Pons (tissue), 1 donor: ENCODE measurements at regions not wholly inside any gene's neighbourhood (a gene's known extent, or its start where the extent isn't known, plus 50 kb on each side); places are given as distances from the start of the nearest gene placed in this dataset.
"Not testable (repeated sequence)": the region's sequence is repeated elsewhere in the genome, so short reads cannot be mapped to it uniquely, and the experiment has no call there.

Experiments used
- DNase-seq: peaks from one replicate; pipeline ENCODE4 v3.0.0-alpha.2; 2016; ENCODE audit warnings: low spot score

DNA sequence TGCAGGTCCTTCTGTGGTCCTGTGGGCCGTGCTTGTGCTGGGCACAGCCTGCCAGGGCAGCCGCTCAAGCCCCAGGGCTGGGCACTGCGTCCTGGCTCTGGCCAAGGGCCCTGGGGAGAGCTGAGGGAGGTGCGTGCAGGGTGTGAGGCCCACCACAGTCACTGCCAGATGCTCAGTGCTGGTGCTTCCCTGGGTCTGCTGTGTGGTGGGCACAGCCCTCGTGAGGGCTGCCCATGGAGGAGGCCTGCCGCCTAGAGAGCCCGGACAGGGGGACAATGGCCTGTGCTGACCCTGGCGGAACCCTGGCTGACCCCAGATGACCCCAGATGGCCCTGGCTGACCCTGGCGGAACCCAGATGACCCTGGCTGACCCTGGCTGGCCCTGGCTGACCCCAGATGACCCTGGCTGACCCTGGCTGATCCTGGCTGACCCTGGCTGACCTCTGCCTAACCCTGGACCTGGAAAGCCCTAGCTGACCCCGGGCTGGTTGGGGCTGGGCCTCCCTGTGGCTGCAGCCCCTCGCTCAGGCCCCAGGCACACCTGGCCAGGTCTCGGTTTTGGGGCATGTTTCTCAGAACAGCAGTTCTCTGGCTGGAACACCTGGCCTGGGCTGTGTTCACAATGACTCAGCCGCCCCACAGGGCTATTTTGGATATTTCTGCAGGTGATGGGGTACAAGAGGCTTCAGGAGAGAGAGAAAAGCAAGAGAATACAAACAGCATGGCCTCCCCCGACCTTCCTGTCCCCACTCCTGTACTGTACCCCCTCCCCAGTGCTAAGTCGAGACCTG lies 55.4 kb downstream of the TMEM121 start:
- no peak for DNase-seq

- DNase-seq, result no peak
Observed at GRCh38 chr14:105582639-105583038, 56.3 kb downstream of the TMEM121 start.

DNA sequence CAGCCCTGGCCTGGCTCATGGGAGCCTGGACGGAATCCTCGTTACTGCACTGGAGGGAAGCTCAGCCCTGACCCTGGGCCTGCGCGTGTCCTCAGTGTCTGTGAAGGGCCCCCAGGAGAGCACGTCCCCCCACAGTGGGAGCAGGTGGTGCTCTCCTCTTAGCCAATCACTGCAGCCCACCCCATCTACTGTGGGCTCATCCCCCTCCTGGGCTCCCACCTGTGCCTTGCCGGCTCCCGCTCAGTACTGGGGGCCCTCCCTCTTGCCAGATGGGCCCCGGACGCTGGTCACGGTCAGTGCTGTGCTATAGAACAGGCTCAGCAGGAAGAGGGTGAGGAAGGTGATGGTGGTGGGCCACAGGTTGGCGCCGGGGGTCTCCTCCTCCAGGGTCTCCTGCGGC lies 57.5 kb downstream of the TMEM121 start:
- not testable (repeated sequence) for DNase-seq

- DNase-seq, result not testable (repeated sequence)
Observed at GRCh38 chr14:105585290-105585689, 58.9 kb downstream of the TMEM121 start.

DNA sequence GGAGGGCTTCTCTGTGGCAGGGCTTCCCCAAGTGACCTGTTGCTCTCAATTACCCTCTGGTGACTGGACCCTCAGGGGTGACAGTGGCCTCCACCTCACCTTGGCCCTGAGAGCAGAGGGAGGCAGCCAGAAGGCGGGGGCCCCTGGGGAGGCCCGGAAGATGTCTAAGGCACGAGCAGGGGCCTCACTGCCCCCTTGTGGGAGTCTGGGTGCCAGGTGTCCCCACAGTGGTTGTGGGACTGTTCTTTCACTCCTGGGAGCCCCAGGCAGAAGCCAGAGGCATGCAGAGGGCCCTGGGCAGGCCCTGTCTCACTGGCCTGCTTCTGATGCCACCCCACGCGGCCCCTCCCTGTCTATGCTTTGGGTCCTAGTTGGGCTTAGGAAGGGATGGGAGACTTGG lies 59.3 kb downstream of the TMEM121 start:
- not testable (repeated sequence) for DNase-seq

DNA sequence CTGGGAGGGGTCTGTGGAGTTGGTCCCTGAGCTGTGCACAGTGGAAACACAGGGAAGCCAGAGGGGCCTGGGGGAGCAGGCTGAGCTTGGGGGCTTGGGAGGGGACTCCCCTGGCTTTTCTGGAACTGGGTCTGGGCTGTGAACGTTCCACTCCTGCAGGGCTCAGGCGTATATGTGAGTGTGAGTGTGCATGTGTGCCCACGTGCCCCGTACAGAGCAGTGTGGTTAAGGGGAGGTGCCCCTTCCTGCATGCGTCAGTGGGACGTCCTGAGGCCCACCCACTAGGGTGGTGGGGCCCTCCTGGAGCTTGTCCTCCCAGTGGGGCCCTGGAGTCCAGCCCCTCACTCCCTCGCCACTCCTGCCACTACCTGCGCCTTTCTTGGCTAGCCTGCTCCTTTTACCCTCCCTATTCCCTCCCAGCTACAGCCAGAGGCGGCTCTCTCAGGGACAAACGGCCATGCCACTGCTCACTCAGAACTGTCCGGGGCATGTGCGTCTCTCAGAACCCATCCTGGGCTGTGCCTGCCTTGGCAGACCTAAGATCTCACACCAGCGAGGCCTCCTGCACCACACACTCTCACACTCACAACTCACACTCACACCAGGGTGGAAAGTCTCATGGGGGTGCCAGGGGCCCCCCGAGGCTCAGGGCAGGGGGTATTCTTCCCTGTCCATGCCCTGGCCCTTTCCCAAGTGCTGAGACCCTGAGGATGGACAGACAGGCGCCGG lies 59.9 kb downstream of the TMEM121 start:
- DNase-seq, result not testable (repeated sequence)

DNA sequence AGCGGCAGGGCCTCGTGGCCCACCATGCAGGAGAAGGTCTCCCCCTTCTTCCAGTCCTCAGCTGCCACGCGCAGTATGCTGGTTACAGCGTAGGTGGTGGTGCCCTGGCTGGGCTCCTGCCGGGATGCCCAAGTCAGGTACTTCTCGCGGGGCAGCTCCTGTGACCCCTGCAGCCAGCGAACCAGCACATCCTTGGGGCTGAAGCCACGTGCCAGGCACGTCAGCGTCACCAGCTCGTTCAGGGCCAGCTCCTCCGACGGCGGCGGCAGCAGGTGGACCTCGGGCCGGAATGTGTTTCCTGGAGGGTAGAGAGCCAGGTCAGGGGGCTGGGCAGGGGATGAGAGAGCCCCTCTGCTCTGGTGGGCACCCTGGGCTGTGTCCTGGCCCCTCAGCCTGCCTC lies 60.7 kb downstream of the TMEM121 start:
- DNase-seq, result not testable (repeated sequence)

- DNase-seq, result not testable (repeated sequence)
Observed at GRCh38 chr14:105587482-105588235, 61.3 kb downstream of the TMEM121 start.

GRCh38 chr14:105588236-105588860 lies 62.0 kb downstream of the TMEM121 start:
- no peak for DNase-seq

DNA sequence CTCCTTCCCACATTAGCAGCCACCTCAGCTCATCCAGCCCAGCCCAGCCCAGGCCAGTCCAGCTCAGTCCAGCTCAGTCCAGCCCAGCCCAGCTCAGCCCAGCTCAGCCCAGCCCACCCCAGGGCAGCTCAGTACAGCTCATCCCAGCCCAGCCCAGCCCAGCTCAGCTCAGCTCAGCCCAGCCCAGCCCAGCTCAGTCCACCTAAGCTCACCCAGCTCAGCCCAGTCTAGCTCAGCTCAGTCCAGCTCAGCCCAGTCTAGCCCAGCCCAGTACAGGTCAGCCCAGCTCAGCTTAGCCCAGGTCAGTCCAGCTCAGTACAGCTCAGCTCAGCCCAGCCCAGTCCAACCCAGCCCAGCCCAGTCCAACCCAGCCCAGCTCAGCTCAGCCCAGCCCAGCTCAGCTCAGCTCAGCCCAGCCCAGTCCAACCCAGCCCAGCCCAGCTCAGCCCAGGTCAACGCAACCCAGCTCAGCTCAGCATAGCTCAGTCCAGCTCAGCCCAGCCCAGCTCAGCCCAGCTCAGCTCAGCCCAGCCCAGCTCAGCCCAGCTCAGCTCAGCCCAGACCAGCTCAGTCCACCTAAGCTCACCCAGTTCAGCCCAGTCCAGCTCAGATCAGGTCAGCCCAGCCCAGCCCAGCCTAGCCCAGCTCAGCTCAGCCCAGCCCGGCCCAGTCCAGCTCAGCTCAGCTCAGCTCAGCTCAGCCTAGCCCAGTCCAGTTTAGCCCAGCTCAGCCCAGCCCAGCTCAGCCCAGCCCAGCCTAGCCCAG lies 63.0 kb downstream of the TMEM121 start:
- no peak for DNase-seq

GRCh38 chr14:105589926-105590185 lies 63.5 kb downstream of the TMEM121 start:
- not testable (repeated sequence) for DNase-seq

DNA sequence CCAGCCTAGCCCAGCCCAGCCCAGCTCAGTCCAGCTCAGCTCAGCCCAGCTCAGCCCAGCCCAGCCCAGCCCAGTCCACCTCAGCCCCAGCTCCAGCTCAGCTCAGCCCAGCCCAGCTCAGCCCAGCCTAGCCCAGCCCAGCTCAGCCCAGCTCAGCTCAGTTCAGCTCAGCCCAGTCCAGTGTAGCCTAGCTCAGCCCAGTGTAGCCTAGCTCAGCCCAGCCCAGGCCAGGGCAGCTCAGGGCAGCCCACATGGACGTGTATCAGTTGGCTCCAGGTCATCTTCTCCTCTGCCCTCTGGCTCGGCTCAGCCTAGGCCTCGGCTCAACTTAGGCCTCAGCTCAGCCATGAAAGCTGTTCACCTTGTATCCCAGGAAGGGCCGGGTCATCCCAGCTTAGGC lies 64.7 kb downstream of the TMEM121 start:
- DNase-seq, result no peak

- not testable (repeated sequence) for DNase-seq
Observed at GRCh38 chr14:105591792-105592341, 65.5 kb downstream of the TMEM121 start.

- not testable (repeated sequence) for DNase-seq
Observed at GRCh38 chr14:105592646-105593045, 66.3 kb downstream of the TMEM121 start.

GRCh38 chr14:105595346-105595745 lies 69.0 kb downstream of the TMEM121 start:
- DNase-seq, result not testable (repeated sequence)

- DNase-seq, result not testable (repeated sequence)
Observed at GRCh38 chr14:105596374-105596773, 70.0 kb downstream of the TMEM121 start.

GRCh38 chr14:105598040-105598763 lies 71.8 kb downstream of the TMEM121 start:
- DNase-seq, result not testable (repeated sequence)

DNA sequence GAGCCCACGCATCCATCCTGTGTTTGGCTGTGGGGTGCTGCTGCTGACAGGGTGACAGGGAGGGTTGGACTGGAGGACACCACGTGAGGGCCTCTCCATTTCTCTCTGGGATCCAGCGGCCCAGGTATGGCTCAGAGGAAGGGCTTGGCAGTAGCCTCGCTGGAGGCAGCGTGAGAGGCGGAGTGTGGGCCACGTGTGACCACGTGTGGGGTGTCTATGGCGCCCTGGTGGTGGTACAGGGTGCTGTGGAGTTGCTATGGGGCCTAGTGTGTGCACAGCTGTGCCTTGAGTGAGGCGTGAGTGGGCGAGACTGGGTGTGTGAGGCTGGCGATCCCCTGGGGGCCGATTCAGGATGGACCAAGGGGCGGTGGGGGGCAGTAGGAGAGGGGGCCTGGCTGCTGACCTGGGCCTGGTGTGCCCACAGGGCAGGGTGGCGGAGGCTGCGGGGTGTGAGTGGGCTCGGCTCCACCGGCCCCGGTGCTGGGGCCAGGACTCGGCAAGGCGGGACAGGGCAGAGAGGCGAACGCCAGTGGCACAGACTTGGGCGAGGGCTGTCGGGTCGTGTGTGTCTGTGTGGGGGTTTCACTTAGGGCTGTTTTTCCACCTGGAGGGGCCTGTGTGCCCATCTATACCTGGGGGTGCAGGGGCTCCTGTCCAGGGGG lies 72.7 kb downstream of the TMEM121 start:
- not testable (repeated sequence) for DNase-seq

DNA sequence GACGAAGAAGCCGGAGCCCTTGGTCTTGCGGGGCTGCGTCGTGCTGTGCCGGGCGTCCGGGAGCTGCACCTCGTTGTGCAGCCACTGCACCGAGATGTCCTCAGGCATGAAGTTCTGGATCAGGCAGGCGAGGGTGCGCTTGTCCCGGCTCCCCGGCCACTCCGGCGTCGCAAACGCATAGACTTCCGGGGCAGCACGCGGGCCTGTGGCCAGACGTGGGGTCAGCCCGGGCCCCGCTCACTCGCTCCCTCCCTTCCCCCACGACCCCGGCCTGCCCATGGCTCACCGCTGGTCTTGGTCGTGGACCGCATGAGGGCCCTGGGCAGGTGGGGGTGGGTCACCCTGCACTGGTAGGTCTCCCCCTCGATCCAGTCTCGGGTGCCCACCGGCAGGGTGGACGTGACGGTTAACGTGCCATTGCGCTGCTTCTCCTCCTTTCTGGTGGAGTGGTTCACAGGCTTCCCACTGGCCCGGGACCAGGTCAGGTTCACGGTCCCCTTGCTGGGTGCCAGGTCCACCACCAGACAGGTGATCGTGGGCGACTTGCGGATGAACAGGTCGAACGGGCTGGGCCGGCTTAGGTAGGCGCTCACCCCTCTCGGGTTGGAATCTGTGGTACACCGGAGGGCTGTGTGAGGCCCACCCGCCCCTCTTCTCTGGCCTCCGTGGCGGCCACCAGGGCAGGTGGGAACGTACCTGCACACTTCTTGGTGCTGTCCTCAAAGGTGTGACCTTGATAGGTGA lies 74.0 kb downstream of the TMEM121 start:
- DNase-seq, result not testable (repeated sequence)
